HG03378 (cell line): ENCODE measurements at regions not wholly inside any gene's neighbourhood (a gene's known extent, or its start where the extent isn't known, plus 50 kb on each side); places are given as distances from the start of the nearest gene placed in this dataset.
"Not testable (repeated sequence)": the region's sequence is repeated elsewhere in the genome, so short reads cannot be mapped to it uniquely, and the experiment has no call there.

Experiments
- ATAC-seq: cut with Tn5 transposase; IDR thresholded peaks from one replicate; pipeline ENCODE4 v1.9.1; 2021; ENCODE audit warnings: mild to moderate bottlenecking, moderate library complexity; ENCODE audit not compliant: unreplicated experiment

GRCh38 chr1:213702703-213703102 is 285.1 kb upstream of the PROX1 start:
- no peak for ATAC-seq

GRCh38 chr1:213704941-213705340 is 282.8 kb upstream of the PROX1 start:
- ATAC-seq: no peak

- ATAC-seq: not testable (repeated sequence)
These were observed 275.8 kb upstream of the PROX1 start for GRCh38 chr1:213711833-213712490.

GRCh38 chr1:213714645-213715044 is 273.1 kb upstream of the PROX1 start:
- no peak for ATAC-seq

GRCh38 chr1:213715182-213715581 is 272.6 kb upstream of the PROX1 start:
- no peak for ATAC-seq

GRCh38 chr1:213719462-213719861 is 268.3 kb upstream of the PROX1 start:
- ATAC-seq: no peak

- ATAC-seq: no peak
These were observed 267.7 kb upstream of the PROX1 start for GRCh38 chr1:213720032-213720431.

- ATAC-seq: no peak
These were observed 264.6 kb upstream of the PROX1 start for GRCh38 chr1:213723187-213723586.

GRCh38 chr1:213724640-213725536 is 262.9 kb upstream of the PROX1 start:
- no peak for ATAC-seq

GRCh38 chr1:213727853-213728592 is 259.8 kb upstream of the PROX1 start:
- ATAC-seq: no peak

- ATAC-seq: no peak
These were observed 258.9 kb upstream of the PROX1 start for GRCh38 chr1:213728593-213729536.

GRCh38 chr1:213733705-213734104 is 254.1 kb upstream of the PROX1 start:
- no peak for ATAC-seq

GRCh38 chr1:213737398-213738035 is 250.3 kb upstream of the PROX1 start:
- no peak for ATAC-seq

GRCh38 chr1:213738658-213739057 is 249.1 kb upstream of the PROX1 start:
- ATAC-seq: no peak

GRCh38 chr1:213742992-213743391 is 244.8 kb upstream of the PROX1 start:
- no peak for ATAC-seq

GRCh38 chr1:213744780-213745179 is 243.0 kb upstream of the PROX1 start:
- no peak for ATAC-seq

- ATAC-seq: no peak
These were observed 242.3 kb upstream of the PROX1 start for GRCh38 chr1:213745451-213745850.

- no peak for ATAC-seq
These were observed 238.2 kb upstream of the PROX1 start for GRCh38 chr1:213749558-213749957.

- ATAC-seq: no peak
These were observed 237.3 kb upstream of the PROX1 start for GRCh38 chr1:213750231-213751063.
